GM12864 (cell line): ENCODE measurements at regions not wholly inside any gene's neighbourhood (a gene's known extent, or its start where the extent isn't known, plus 50 kb on each side); places are given as distances from the start of the nearest gene placed in this dataset.

Source experiments
- DNase-seq: peaks from one replicate; pipeline ENCODE4 v3.0.0-alpha.2; 2011; ENCODE audit warnings: low read depth
- H3K4me3 ChIP-seq: 2 replicates; pipeline ENCODE4 v1.5.1; 2011; ENCODE audit warnings: mild to moderate bottlenecking, low read depth, low read length, control low read depth
- CTCF ChIP-seq: IDR thresholded peaks from 2 replicates; pipeline ENCODE4 v1.5.1; 2011; ENCODE audit warnings: low read depth, mild to moderate bottlenecking, moderate library complexity, low read length, control low read depth, inconsistent platforms; ENCODE audit errors: missing control alignments

GRCh38 chr5:125315306-125315705 is 568.9 kb upstream of the ZNF608 start:
- no peak overlapping the region for H3K4me3 ChIP-seq
- TF ChIP-seq CTCF = no peak
- DNase-seq = no peak

- H3K4me3 ChIP-seq = no peak overlapping the region
- TF ChIP-seq CTCF = no peak
- no peak for DNase-seq
Observed at GRCh38 chr5:125316391-125316790, 570.0 kb upstream of the ZNF608 start.

GRCh38 chr5:125316915-125317535 is 570.6 kb upstream of the ZNF608 start:
- TF ChIP-seq CTCF = no peak
- no peak overlapping the region for H3K4me3 ChIP-seq
- no peak for DNase-seq

GRCh38 chr5:125317536-125317995 is 571.1 kb upstream of the ZNF608 start:
- H3K4me3 ChIP-seq = no peak overlapping the region
- TF ChIP-seq CTCF = no peak
- no peak for DNase-seq

GRCh38 chr5:125321654-125322053 is 575.2 kb upstream of the ZNF608 start:
- no peak for DNase-seq
- H3K4me3 ChIP-seq = no peak overlapping the region
- TF ChIP-seq CTCF = no peak

GRCh38 chr5:125323613-125324012 is 577.2 kb upstream of the ZNF608 start:
- TF ChIP-seq CTCF = no peak
- DNase-seq = no peak
- no peak overlapping the region for H3K4me3 ChIP-seq

GRCh38 chr5:125325488-125326149 is 579.2 kb upstream of the ZNF608 start:
- no peak for DNase-seq
- H3K4me3 ChIP-seq = no peak overlapping the region
- no peak for TF ChIP-seq CTCF
